K562 (cell line): ENCODE measurements at regions not wholly inside any gene's neighbourhood (a gene's known extent, or its start where the extent isn't known, plus 50 kb on each side); places are given as distances from the start of the nearest gene placed in this dataset.
"Not testable (repeated sequence)": the region's sequence is repeated elsewhere in the genome, so short reads cannot be mapped to it uniquely, and the experiment has no call there.

Experiments
- ATAC-seq: fragments of 200-7000 bp; cut with Tn5 transposase; 3 replicates; pipeline ENCODE4 v1.9.1; 2020; ENCODE audit warnings: moderate library complexity
- BruUV-seq: library from RNA; stranded (reverse); fragments of 400-500 nt; replicated peaks from 2 replicates; lab custom pipeline; 2021; lab: Mats Ljungman, UMichigan
- CTCF ChIA-PET: fragments of 300-600 bp; formaldehyde crosslinking; extraction: SDS; loops from one replicate; lab custom pipeline; 2021; ENCODE audit warnings: low intra/inter-chr PET ratio; lab: Yijun Ruan, JAX
- POLR2A ChIA-PET: fragments of 300-600, 350-650 bp; sonication (Branson Sonifier 250); formaldehyde crosslinking; extraction: SDS; loops from one replicate; lab custom pipeline; 2021; ENCODE audit warnings: antibody characterized with exemption, inconsistent platforms; lab: Yijun Ruan, JAX
- DNase-seq, 4 experiments: peaks; one replicate each; pipeline versions ENCODE4 v3.0.0 to v3.0.0-alpha.2; 2011 to 2018; ENCODE audit warnings: low spot score in 3 of 4, mixed read lengths in 3 of 4; ENCODE audit errors: extremely low read depth in 1 of 4
- FAIRE-seq: peaks from 2 replicates; lab custom pipeline; 2011; peaks lifted over from hg19 to GRCh38; lab: Jason Lieb, UNC
- H2AFZ ChIP-seq: 2 replicates; pipeline ENCODE4 v1.6.0; 2011; ENCODE audit warnings: low read depth, low read length, control low read depth, inconsistent platforms
- H3K27ac ChIP-seq: fragments of 200-600 bp; 3 replicates; pipeline ENCODE4 v1.8.0; 2011; ENCODE audit warnings: low read depth, mild to moderate bottlenecking, control low read depth, inconsistent platforms, low read length, moderate library complexity, mixed read lengths; ENCODE audit errors: extremely low read depth
- H3K27me3 ChIP-seq, 2 experiments: fragments of 300-600 bp in 1 of 2; 2 replicates in 1 of 2; 3 replicates in 1 of 2; pipeline versions ENCODE4 v1.6.0 to v1.8.0; 2011; ENCODE audit warnings: inconsistent platforms in 2 of 2, low read length in 2 of 2, mild to moderate bottlenecking in 1 of 2, mixed read lengths in 1 of 2, moderate library complexity in 1 of 2; ENCODE audit not compliant: control insufficient read depth in 2 of 2, insufficient read depth in 2 of 2
- H3K36me3 ChIP-seq: fragments of 300-600 bp; 3 replicates; pipeline ENCODE4 v1.8.0; 2011; ENCODE audit warnings: mild to moderate bottlenecking, low read length, inconsistent platforms; ENCODE audit not compliant: control insufficient read depth, insufficient read depth
- H3K4me1 ChIP-seq, 2 experiments: fragments of 200-600 bp in 1 of 2; replicated peaks in 1 of 2; 2 replicates in 1 of 2; 3 replicates in 1 of 2; pipeline versions ENCODE4 v1.5.1 to v1.8.0; 2011; ENCODE audit warnings: inconsistent platforms in 2 of 2, low read length in 2 of 2, mild to moderate bottlenecking in 1 of 2, mixed read lengths in 1 of 2, moderate library complexity in 1 of 2; ENCODE audit not compliant: control insufficient read depth in 2 of 2, insufficient read depth in 2 of 2
- H3K4me2 ChIP-seq: 2 replicates; pipeline ENCODE4 v1.6.1; 2011; ENCODE audit warnings: low read length, control low read depth, inconsistent platforms, mixed read lengths; ENCODE audit not compliant: insufficient read depth
- H3K4me3 ChIP-seq: fragments of 200-600 bp; sonication (generic), shearing (Covaris generic); 2 replicates; pipeline ENCODE4 v1.5.1; 2016; ENCODE audit warnings: control low read depth, inconsistent platforms
- H3K79me2 ChIP-seq: fragments of 200-600 bp; 3 replicates; pipeline ENCODE4 v1.8.0; 2011; ENCODE audit warnings: low read length, inconsistent platforms; ENCODE audit not compliant: control insufficient read depth, insufficient read depth
- H3K9ac ChIP-seq, 2 experiments: 2 replicates each; pipeline versions ENCODE4 v1.6.0 to v1.6.1; 2011; ENCODE audit warnings: low read depth in 2 of 2, low read length in 2 of 2, control low read depth in 1 of 2, inconsistent platforms in 1 of 2, mild to moderate bottlenecking in 1 of 2, mixed read lengths in 1 of 2; ENCODE audit not compliant: insufficient read depth in 1 of 2
- H3K9me1 ChIP-seq: one replicate; pipeline ENCODE4 v1.6.0; 2011; ENCODE audit warnings: inconsistent platforms, mild to moderate bottlenecking, low read length, moderate library complexity; ENCODE audit not compliant: control insufficient read depth, insufficient read depth
- H3K9me3 ChIP-seq: replicated peaks from 2 replicates; pipeline ENCODE4 v1.5.1; 2011; ENCODE audit warnings: low read depth, low read length, inconsistent platforms; ENCODE audit not compliant: control insufficient read depth, insufficient read depth
- H4K20me1 ChIP-seq: replicated peaks from 2 replicates; pipeline ENCODE4 v1.6.1; 2011; ENCODE audit warnings: low read length, inconsistent platforms, mixed read lengths; ENCODE audit not compliant: control insufficient read depth, insufficient read depth
- WGBS: fragments of 100-300 bp; shearing (Covaris generic); methylation state at CpG from one replicate; pipeline ENCODE4 v1.1.6; 2016; ENCODE audit warnings: low coverage, mixed read lengths; ENCODE audit not compliant: insufficient coverage; ENCODE audit errors: missing lambda C conversion rate; 5-methylcytosine and 5-hydroxymethylcytosine counted together
- in situ Hi-C: fragments of 300-500 bp; cut with MboI; formaldehyde crosslinking; loops from 4 replicates; pipeline ENCODE4 v1.15.0; 2018; ENCODE audit warnings: inconsistent platforms, mixed read lengths
- intact Hi-C: fragments of 100-400 bp; cut with micrococcal nuclease; formaldehyde crosslinking; loops from 2 replicates; pipeline ENCODE4 v1.14.2; 2022

GRCh38 chr7:76898807-76899206 lies 133.4 kb downstream of the SPDYE17 start:
- H2AFZ ChIP-seq, H3K9ac ChIP-seq, H4K20me1 ChIP-seq, H3K4me3 ChIP-seq, BruUV-seq, H3K9me1 ChIP-seq, intact Hi-C loops, H3K4me2 ChIP-seq, DNase-seq, H3K79me2 ChIP-seq, in situ Hi-C loops, H3K4me1 ChIP-seq, POLR2A ChIA-PET, ATAC-seq, H3K36me3 ChIP-seq, H3K9me3 ChIP-seq, H3K27ac ChIP-seq, FAIRE-seq, H3K27me3 ChIP-seq, CTCF ChIA-PET: not testable (repeated sequence)
- WGBS: 4% methylated on average over 5 of the region's 5 CpGs

GRCh38 chr7:76897007-76897406 lies 135.2 kb downstream of the SPDYE17 start:
- H3K4me1 ChIP-seq, CTCF ChIA-PET, DNase-seq, H2AFZ ChIP-seq, in situ Hi-C loops, H3K27ac ChIP-seq, H3K27me3 ChIP-seq, BruUV-seq, H3K9me3 ChIP-seq, H3K9me1 ChIP-seq, H3K4me2 ChIP-seq, H3K9ac ChIP-seq, H4K20me1 ChIP-seq, H3K36me3 ChIP-seq, ATAC-seq, H3K79me2 ChIP-seq, H3K4me3 ChIP-seq, POLR2A ChIA-PET, FAIRE-seq, intact Hi-C loops: not testable (repeated sequence)
- 0% methylated on average over 2 of the region's 2 CpGs for WGBS

GRCh38 chr7:76895696-76896095 lies 136.5 kb downstream of the SPDYE17 start:
- DNase-seq, in situ Hi-C loops, BruUV-seq, FAIRE-seq, H3K79me2 ChIP-seq, H3K4me1 ChIP-seq, H3K27ac ChIP-seq, intact Hi-C loops, ATAC-seq, H3K9me3 ChIP-seq, H3K27me3 ChIP-seq, H3K36me3 ChIP-seq, H2AFZ ChIP-seq, H3K9ac ChIP-seq, CTCF ChIA-PET, POLR2A ChIA-PET, H3K9me1 ChIP-seq, H4K20me1 ChIP-seq, H3K4me2 ChIP-seq, H3K4me3 ChIP-seq: not testable (repeated sequence)
- WGBS: 0% methylated on average over 4 of the region's 4 CpGs

- H4K20me1 ChIP-seq, BruUV-seq, DNase-seq, in situ Hi-C loops, H2AFZ ChIP-seq, H3K4me1 ChIP-seq, ATAC-seq, H3K9ac ChIP-seq, POLR2A ChIA-PET, H3K27ac ChIP-seq, H3K79me2 ChIP-seq, CTCF ChIA-PET, FAIRE-seq, H3K36me3 ChIP-seq, H3K27me3 ChIP-seq, intact Hi-C loops, H3K9me3 ChIP-seq, H3K4me3 ChIP-seq, H3K4me2 ChIP-seq, H3K9me1 ChIP-seq: not testable (repeated sequence)
- WGBS: 0% methylated on average over 1 of the region's 1 CpG
Observed at GRCh38 chr7:76891771-76892170, 140.4 kb downstream of the SPDYE17 start.
